ENCODE measurements at regions not wholly inside any gene's neighbourhood (a gene's known extent, or its start where the extent isn't known, plus 50 kb on each side); places are given as distances from the start of the nearest gene placed in this dataset.

DNA sequence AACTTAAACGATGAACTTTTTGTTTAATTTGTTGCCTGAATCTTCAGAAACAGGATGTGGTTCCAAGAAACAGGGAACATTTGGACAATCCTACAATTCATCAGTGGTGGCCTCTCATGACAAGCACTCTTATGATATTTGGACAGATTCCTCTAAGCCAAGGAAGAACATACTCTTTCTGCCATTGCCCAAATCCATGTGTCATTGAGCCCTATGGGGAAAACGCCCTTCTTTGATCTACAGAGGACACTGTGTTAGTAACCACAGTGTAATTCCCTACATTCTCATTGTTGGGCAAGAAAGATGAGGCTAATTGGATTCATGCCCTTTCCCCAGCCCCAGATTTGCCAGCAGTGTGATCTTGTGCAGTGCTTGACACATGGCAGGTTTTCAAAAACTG lies 167.7 kb upstream of the PTCH1 start:
- TF ChIP-seq, protein P1, sequence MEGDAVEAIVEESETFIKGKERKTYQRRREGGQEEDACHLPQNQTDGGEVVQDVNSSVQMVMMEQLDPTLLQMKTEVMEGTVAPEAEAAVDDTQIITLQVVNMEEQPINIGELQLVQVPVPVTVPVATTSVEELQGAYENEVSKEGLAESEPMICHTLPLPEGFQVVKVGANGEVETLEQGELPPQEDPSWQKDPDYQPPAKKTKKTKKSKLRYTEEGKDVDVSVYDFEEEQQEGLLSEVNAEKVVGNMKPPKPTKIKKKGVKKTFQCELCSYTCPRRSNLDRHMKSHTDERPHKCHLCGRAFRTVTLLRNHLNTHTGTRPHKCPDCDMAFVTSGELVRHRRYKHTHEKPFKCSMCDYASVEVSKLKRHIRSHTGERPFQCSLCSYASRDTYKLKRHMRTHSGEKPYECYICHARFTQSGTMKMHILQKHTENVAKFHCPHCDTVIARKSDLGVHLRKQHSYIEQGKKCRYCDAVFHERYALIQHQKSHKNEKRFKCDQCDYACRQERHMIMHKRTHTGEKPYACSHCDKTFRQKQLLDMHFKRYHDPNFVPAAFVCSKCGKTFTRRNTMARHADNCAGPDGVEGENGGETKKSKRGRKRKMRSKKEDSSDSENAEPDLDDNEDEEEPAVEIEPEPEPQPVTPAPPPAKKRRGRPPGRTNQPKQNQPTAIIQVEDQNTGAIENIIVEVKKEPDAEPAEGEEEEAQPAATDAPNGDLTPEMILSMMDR (conservative IDR thresholded peaks at IDR 0.05; ENCODE audit: low read length) = no peak
- TF ChIP-seq EZH2phosphoT487 (IDR thresholded peaks at IDR 0.05; ENCODE audit: borderline replicate concordance) = no peak
